KG1 (cell line): ENCODE measurements at regions not wholly inside any gene's neighbourhood (a gene's known extent, or its start where the extent isn't known, plus 50 kb on each side); places are given as distances from the start of the nearest gene placed in this dataset.
A peak's percentile ranks its signal among the peaks of the same experiment; 100 is the strongest.
"Not testable (repeated sequence)": the region's sequence is repeated elsewhere in the genome, so short reads cannot be mapped to it uniquely, and the experiment has no call there.

Experiments
- DNase-seq: peaks from one replicate; lab custom pipeline; 2025; lab: John Stamatoyannopoulos, UW

DNA sequence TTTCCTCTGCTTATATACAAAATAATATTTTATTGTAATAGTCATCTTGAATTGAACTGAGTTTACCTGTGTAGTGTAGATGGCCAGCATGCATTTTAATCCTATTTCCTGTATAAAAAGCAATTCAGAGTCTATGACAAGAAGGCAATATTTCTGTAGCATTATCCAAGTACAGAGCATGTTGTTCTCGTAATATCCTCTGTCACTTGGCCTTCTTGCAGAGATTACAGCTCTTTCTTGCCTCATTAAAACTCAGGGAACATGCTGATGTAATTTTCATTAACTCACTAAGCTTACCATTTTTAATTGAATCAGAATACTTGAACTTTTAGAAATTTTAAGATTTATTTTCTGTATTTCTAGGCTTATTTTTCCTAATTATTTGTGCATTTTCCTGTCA lies 203.3 kb upstream of the AGTR1 start:
- DNase-seq = no peak

DNA sequence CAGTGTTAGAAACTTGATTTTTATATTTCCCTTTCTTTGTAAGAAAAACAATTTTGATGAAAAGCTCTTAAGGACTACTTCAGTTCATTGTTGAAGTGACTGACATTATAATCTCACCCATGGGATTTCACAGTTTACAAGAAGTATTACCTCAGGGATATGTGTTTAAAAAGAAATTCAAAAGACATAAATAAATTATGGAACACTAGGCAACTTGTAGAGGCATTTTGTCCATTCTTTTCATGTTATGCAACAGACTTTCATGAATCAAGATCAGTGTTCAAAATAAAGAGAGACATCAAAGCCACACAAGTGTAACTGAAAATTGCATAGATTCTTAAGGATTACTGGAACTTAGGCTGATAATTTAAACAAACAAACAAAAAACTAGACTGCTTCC lies 196.8 kb upstream of the AGTR1 start:
- DNase-seq = no peak

DNA sequence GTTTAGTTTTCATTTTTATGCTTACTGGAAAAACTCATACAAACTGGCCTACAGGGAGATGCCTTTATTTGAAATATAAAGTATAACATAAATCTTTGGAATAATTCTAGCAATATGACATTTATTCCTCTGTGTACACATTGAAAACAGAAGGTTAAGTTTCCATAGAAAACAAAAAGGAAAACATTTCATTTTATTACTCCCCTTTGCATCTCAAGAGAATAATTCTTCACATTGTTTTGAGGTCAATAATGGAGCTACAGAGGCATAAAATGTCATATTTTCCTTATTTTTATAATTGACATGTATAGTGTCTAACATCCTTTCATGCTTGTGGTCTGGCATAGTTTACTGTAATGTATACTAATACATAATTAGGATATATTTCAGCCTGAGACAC lies 187.6 kb upstream of the AGTR1 start:
- no peak for DNase-seq

DNA sequence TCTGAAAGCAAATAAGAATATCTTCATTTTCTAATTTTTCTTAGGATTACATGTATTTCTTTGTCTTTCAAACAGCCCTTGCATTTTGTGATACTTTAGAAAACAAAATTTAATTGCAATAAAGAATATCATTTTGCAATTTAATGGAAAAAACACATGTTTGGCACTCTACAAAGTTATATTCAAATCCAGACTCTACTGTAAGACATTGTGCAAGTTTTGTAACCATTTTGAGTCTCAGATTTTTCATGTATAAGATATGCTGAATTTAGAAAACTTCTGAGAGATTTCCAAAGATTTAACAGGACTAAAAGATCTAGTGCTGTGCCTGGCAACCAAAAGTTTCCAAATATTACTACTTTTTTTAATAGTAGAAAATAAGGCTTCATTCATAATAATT lies 187.1 kb upstream of the AGTR1 start:
- no peak for DNase-seq

DNA sequence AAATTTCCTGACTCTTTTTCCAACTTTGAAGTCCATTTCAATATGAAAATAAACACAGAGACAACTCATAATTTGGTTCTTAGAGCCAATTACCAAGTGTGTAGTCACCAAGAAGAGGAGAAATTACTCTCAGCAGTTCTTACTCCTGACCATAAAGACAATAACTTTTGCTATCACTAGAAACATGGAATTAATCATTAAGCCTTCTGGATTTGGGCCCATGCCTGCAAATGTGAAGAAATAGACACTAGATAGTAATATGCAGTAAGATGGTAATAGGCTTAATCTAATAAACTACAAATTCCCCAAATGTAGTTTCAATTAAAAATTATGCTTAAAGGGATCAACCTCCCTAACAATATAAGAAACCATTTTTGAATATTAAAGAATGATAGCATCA lies 185.1 kb upstream of the AGTR1 start:
- DNase-seq = no peak

DNA sequence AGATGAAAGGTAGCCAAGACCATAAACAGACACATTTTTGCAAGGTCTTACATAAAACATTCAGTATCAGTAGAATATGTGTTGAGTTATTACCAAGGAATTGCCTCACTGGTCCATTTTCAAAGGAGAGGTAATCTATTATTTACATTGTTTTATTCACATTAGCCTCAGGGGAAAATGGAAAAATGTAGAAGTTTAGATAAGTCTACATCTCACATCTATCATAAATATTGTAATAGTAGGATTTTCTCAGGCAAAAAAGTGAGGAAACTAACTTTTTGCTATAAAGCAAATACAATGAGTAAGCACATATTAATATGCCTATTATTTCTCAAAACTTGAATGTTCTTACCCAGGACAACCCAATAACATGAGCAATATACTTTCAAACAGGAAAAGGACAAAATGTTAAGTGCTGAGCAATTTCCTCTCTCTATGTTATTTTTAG lies 184.6 kb upstream of the AGTR1 start:
- no peak for DNase-seq

DNA sequence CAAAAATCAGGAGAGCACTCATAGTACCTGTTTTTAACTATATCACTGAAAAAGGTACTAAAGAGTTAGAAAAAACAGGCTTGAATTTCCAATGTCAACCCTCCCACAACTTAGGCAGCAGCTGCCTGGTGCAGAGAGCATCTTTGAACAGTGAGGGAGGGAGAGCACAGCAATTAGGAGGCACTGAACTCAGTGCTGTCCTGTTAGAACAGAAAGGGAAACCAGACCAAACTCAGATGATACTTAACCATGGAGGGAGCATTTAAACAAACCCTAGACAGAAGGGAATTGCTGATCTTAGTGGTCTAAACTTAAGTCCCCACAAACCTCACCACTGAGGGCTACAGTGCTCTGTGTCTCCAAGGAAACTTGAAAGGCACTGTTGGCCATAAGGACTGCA lies 179.2 kb upstream of the AGTR1 start:
- no peak for DNase-seq

DNA sequence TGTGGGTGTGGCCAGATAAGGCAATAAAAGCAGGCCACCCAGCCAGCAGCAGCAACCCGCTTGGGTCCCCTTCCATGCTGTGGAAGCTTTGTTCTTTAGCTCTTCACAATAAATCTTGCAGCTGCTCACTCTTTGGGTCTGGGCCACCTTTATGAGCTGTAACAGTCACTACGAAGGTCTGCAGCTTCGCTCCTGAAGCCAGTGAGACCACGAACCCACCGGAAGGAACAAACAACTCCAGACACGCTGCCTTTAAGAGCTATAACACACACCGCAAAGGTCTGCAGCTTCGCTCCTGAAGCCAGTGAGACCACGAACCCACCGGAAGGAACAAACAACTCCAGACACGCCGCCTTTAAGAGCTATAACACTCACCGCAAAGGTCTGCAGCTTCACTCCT lies 172.1 kb upstream of the AGTR1 start:
- peak; percentile 23 for DNase-seq

DNA sequence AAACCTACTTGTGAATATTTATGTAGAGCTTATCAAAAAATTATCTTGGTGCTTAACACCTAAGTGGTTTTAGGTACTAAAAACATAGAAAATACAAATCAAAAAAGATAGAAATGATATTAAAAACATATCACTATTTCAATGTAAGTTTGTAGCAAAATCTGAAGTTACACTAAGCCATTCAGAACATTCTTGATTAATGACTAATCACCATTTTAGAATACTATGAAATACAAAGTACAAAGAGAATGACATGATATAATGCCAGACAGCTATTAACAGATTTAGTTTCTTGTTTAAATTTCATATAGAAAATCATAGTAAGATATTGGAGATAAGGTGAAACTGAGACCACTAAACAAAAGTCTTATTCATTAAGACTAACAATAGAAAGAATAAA lies 169.7 kb upstream of the AGTR1 start:
- DNase-seq = no peak

DNA sequence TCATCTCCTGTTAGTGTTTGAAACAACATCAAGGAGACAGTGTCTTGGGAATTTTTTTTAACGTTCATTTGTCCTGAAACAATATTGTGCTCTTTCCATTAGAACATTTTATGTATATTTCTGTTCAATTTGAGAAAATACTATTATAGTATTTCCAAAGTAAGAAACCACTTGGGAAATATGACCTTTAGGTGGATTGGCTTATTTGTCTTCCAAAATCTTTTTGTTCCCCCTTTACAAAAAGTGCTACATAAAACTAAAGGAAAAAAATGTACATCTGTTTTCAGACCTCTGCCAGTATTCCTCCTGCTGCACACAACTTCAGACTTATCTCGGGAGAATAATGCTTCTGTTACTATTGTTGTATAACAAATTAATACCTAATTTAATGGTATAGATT lies 165.9 kb upstream of the AGTR1 start:
- DNase-seq = no peak

DNA sequence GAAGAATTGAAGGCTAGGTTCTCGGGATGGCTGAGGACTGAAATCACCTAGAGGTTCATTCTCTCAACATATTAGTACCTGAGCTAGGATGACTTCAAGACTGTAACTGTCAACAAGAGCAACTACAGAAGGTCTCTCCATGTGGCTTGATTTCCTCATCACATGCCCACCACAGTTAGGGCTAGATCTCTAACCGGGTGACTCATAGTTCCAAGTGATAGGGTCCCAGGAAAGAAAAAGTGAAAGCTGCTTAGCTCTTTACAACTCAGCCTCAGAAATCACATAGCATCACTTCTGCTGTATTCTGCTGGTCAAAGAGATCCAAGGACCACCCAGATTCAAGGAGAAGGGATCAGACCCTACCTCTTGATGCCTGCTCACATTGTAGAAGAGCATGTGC lies 165.4 kb upstream of the AGTR1 start:
- no peak for DNase-seq

DNA sequence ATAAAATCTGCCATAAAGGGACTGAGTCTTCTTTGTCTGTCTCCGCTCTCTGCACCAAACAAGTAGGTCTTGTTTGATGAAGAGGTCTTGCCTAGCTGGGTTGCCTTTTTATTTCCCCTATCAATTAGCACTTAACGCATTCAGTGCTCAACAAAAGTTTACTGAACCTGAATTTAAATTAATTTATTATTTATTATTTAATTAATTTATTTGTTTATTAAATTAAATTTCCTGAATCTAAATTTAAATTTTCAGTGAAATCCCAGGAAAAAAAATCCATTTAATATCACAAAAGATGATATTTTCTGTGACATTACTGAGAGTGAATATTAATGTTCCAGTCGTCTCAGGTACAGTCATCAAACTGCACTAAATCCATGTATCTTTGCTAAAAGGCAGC lies 164.9 kb upstream of the AGTR1 start:
- DNase-seq = no peak

DNA sequence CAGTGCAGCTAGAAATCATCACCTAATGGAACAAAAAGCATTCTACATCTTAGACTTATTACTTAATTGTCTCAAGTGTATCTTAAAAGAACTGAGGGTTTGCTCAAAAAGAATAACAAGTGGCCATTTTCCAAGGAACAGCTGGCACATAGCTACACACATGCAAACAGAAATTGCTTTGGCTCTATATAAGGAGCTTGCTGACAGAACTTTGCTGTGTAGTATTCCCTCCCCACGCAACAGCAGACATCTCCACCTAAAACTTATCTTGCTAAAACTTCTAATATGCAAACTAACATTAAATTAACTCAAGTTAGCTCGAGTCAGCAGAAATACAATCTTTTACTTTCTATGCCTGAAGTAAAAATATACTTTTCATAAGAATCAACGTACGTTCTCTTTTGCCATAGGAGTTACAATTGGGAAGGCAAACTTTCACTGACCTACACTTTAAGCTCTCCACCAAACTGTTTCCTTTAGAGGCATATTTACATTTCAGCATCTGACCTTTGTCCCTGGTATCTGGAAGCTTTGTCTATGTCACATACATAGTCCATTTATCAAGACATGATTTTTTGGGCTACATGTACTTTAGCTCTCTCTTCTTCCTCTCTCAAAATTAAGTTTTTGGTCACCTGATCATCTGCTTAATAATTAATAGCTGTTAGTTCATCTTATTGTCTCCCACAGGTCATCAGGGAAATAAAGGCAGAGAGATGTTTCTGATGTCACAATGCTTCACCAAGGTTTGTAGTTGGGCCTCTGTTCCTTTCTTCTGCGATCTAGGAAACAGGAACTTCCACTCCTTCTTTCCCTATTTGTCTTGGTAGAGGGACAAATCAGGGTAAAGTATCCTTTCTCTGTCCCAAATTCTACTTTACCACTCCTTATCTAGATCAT lies 163.4 kb upstream of the AGTR1 start:
- no peak for DNase-seq

DNA sequence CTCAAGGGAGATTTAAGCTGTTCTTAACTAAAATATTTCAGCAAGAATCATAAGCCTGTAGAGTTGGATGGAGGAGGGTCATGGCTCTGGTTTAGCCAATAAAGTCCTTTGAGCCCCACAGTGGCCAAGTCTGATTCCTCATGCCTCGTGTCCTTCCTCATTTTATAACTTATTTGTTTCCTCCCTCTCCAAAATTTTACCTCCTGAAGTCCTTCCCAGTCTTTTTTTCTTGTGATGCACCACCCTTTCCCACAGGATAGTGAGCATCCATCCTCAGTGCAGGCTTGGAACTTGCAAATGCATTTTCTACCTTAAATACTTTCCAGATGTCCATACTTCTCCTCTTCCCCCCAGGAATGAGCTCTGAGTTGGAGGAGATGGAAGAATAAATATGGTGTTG lies 162.7 kb upstream of the AGTR1 start:
- no peak for DNase-seq

DNA sequence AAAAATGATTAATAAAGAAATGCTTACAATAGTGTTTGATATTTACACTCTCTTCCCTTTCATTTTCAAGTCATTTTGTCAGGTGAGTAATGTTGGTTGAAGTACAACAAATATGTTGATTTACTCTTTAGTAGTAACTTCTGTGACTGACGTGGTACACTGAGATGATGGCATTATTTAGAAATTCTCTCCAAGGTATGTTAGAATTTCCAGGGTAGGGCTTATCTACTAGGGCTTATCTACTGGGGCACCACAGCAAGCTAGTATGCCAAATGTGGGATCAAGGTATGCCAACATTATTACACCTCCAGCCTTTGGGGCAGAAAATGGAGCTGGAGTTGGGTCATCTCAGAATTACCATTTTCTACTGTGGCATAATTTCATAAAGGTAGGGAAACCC lies 157.4 kb upstream of the AGTR1 start:
- no peak for DNase-seq

DNA sequence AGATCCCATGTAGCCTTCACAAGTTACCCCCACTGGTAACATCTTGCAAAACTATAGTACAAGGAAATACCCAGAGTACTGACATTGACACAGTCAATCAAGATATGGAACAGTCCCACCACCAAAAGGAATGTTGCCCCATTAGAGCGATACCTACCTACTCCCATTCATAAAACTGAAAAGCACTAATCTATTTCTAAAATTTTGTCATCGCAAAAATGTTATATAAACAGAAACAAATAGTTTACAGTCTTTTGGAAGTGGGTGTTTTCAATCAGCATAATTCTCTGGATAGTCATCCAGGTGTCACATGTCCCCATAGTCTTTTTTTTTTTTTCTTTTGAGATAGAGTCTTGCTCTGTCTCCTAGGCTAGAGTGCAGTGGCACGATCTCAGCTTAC lies 156.9 kb upstream of the AGTR1 start:
- DNase-seq = no peak

DNA sequence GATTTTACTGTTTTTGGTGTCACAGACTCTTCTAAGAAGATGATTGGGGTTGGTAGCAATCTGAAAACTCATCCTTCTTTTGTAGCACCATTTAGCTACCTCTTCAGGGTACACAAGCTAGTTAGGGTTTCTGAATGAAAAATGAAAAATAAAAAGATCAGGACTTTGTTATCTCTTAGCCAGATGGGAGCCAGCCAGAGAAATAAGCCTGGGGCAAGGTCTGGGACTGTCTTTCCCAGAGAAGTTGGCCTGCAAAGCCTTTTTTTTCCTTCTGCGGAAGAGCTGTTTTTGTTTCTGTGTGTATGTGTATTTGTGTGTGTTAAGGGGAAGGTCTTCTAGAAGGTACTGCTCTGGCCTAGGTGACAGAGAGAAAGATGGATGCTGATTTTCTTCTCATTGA lies 150.7 kb upstream of the AGTR1 start:
- DNase-seq = no peak

DNA sequence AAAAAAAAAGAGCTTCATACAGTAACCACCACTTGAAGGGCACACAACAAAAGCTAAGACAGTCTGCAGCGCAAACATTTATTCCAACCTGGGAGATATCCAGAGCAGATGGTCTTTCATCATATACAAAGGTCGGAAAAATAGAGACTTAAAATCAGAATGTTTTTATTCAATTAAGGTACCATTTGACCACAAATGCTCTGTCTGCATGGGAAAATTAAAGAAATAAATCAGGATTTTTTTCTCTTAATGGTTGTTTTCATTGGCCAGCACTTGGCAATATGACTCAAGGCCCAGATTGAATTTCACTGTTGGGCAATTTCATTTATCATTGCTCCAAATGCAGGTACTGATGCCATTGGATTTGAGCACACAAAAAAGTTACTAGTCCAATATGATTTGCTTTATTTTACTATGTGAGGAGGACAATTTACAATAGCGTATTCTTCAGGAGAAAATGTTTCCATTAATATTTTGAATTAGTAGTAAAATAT lies 145.9 kb upstream of the AGTR1 start:
- DNase-seq = no peak

DNA sequence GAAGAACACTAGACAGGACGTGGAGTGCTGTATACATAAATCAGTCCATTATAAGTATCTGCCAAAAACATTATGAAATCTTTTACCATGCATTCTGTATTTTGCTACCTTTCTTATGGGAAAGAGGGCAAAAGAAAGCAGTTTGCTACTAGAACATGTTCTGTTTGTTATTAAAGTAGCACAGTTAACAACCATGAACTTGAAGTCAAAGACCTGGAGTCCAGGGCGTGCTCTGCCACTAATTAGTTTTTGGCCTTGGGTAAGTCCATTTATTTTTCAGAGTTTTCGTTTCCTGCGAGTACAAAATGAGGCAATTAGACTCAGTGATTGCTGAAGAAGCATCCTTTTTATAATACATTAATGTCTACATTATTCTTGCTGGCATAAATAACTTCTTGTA lies 143.3 kb upstream of the AGTR1 start:
- DNase-seq = no peak

DNA sequence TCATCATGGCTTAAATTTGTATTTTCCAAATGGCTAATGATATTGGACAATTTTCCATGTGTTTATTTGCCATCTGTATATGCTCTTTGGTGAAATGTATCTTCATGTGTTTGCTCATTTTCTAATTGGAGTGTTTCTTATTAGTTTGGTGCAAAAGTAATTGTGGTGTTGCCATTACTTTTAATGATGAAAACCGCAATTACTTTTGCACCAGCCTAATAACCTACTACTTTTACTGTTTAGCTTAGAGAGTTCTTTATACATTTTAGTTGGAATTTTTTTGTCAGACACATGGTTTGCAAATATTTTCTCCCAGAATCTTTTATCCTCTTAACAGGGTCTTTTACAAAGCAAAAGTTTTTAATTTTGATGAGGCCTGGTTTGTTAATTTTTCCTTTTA lies 141.0 kb upstream of the AGTR1 start:
- no peak for DNase-seq

DNA sequence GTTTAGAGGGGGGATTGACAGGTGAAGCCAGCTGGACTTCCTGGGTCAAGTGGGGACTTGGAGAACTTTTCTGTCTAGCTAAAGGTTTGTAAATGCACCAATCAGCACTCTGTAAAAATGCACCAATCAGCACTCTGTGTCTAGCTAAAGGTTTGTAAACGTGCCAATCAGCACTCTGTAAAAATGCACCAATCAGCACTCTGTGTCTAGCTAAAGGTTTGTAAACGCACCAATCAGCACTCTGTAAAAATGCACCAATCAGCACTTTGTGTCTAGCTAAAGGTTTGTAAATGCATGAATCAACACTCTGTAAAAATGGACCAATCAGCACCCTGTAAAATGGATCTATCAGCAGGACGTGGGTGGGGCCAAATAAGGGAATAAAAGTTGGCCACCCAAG lies 120.1 kb upstream of the AGTR1 start:
- not testable (repeated sequence) for DNase-seq

DNA sequence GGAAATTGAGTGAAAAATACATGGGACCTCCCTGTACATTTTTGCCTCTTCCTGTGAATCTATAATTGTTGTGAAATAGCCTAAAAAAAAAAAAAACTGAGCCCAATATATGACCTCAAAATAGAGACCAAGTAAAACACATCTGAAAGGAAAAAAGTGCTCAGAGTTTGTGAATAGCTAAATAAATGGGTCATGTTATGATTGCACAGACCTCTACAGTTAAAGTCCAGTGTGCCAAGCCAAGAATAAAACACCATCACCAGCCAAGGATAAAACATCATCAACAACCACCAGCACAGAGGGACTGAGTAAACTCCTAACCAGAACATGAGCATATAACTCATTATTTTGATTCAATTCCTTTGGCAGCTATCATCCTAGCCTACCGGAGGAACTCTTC lies 115.6 kb upstream of the AGTR1 start:
- no peak for DNase-seq

DNA sequence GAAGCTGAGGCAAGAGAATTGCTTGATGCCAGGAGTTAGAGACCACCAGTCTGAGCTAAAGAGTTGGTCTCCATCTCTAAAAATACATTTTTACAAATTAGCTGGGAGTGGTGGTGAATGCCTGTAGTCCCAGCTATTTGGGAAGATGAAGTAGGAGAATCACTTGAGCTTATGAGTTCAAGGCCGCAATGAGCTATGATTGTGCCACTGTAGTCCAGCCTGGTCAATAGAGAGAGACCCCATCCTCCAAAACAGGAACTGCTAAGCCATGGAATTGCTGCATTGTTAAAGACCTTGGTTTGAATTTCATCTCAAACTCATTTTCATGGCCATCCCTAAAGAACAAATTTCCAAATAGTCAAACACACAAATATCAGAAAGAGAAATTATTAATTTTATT lies 113.9 kb upstream of the AGTR1 start:
- no peak for DNase-seq

DNA sequence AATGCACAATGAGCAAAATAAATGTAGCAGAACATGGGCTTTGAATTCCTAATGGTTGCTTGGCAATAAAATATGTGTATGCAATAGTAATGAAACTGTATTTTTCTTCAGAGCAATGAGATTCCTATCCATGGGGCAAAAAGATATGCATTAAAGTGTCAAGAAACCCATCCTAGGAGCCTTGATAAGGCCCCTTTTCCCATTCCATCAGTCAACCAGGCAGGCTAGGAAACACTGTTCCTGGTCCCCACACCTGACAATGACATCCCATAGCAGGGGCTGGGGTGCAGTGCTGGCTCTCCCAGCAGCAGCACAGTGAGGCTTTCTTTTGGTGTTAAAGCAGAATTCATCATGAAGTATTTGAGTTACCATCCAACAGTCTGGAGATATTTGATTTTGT lies 113.3 kb upstream of the AGTR1 start:
- DNase-seq = no peak
